Esophagus squamous epithelium (tissue), 4 donors: ENCODE measurements at regions not wholly inside any gene's neighbourhood (a gene's known extent, or its start where the extent isn't known, plus 50 kb on each side); places are given as distances from the start of the nearest gene placed in this dataset.

Experiments used
- POLR2A ChIP-seq, 4 donors: fragments of 450-650 bp; IDR thresholded peaks; one replicate each; pipeline ENCODE4 v1.6.1; 2017; ENCODE audit warnings: antibody characterized with exemption in 4 of 4, mild to moderate bottlenecking in 4 of 4, moderate library complexity in 3 of 4
- TF ChIP-seq, protein P1 (sequence below), 6 experiments: fragments of 450-650 bp in 4 of 6; fragments of 200-600 bp in 2 of 6; sonication (generic) in 2 of 6; IDR thresholded peaks; one replicate each; pipeline ENCODE4 v1.5.1; 2016 to 2019; ENCODE audit warnings: antibody characterized with exemption in 6 of 6, mild to moderate bottlenecking in 4 of 6, moderate library complexity in 4 of 6

GRCh38 chr9:119458068-119458467 lies 88.8 kb upstream of the BRINP1 start:
- TF ChIP-seq, protein P1, sequence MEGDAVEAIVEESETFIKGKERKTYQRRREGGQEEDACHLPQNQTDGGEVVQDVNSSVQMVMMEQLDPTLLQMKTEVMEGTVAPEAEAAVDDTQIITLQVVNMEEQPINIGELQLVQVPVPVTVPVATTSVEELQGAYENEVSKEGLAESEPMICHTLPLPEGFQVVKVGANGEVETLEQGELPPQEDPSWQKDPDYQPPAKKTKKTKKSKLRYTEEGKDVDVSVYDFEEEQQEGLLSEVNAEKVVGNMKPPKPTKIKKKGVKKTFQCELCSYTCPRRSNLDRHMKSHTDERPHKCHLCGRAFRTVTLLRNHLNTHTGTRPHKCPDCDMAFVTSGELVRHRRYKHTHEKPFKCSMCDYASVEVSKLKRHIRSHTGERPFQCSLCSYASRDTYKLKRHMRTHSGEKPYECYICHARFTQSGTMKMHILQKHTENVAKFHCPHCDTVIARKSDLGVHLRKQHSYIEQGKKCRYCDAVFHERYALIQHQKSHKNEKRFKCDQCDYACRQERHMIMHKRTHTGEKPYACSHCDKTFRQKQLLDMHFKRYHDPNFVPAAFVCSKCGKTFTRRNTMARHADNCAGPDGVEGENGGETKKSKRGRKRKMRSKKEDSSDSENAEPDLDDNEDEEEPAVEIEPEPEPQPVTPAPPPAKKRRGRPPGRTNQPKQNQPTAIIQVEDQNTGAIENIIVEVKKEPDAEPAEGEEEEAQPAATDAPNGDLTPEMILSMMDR (IDR thresholded peaks at IDR 0.05), result no peak
- no peak for TF ChIP-seq POLR2A (IDR thresholded peaks at IDR 0.05)
